BLaER1 treated with 17β-estradiol and CSF1 and Interleukin-3, amounts not matched to agents 10 nM and 100 nM (cell line): ENCODE measurements at regions not wholly inside any gene's neighbourhood (a gene's known extent, or its start where the extent isn't known, plus 50 kb on each side); places are given as distances from the start of the nearest gene placed in this dataset.

ENCODE experiments used
- H3K27ac ChIP-seq, 11 experiments: shearing (Covaris generic); formaldehyde crosslinking; 2 replicates each; pipeline ENCODE4 v1.8.1; 2022
- H3K27me3 ChIP-seq, 11 experiments: shearing (Covaris generic); formaldehyde crosslinking; 2 replicates each; pipeline ENCODE4 v1.8.1; 2022
- H3K36me3 ChIP-seq, 11 experiments: shearing (Covaris generic); formaldehyde crosslinking; 2 replicates each; pipeline ENCODE4 v1.8.1; 2022
- H3K4me1 ChIP-seq, 10 experiments: shearing (Covaris generic); formaldehyde crosslinking; 2 replicates each; pipeline ENCODE4 v1.8.1; 2022
- H3K4me2 ChIP-seq, 11 experiments: shearing (Covaris generic); formaldehyde crosslinking; 2 replicates each; pipeline ENCODE4 v1.8.1; 2022
- H3K4me3 ChIP-seq, 10 experiments: shearing (Covaris generic); formaldehyde crosslinking; 2 replicates each; pipeline ENCODE4 v1.8.1; 2022
- H3K9ac ChIP-seq, 11 experiments: shearing (Covaris generic); formaldehyde crosslinking; 2 replicates each; pipeline ENCODE4 v1.8.1; 2022
- H3K9me3 ChIP-seq, 11 experiments: shearing (Covaris generic); formaldehyde crosslinking; replicated peaks in 1 of 11; 2 replicates each; pipeline ENCODE4 v1.8.1; 2022
- H4K20me1 ChIP-seq, 11 experiments: shearing (Covaris generic); formaldehyde crosslinking; 2 replicates each; pipeline ENCODE4 v1.8.1; 2022
- Cebpa-rat ChIP-seq, 11 experiments: shearing (Covaris generic); IDR thresholded peaks; 2 replicates each; pipeline ENCODE4 v1.8.1; 2022

GRCh38 chrX:42992199-42992943 is 214.4 kb upstream of the PPP1R2C start:
- Histone ChIP-seq H3K9ac (no peak overlapping the region), H3K36me3 (no peaks in the 10 kb centered on the region), H3K4me1 (no peaks in the 10 kb centered on the region), H3K27ac (no peak overlapping the region), H3K4me2 (no peak overlapping the region), H3K9me3 (peaks cover 0 to 4% (median 0%) of the 10 kb centered on the region in 11 experiments; a peak in 1 of 22 replicates), H3K4me3 (no peak overlapping the region), H3K27me3 (peaks cover 80 to 94% (median 87%) of the 10 kb centered on the region in 11 experiments), H4K20me1 (peaks cover 0 to 6% (median 0%) of the 10 kb centered on the region in 11 experiments; a peak in 1 of 22 replicates)
- no peak for TF ChIP-seq Cebpa-rat (IDR thresholded peaks at IDR 0.05)

DNA sequence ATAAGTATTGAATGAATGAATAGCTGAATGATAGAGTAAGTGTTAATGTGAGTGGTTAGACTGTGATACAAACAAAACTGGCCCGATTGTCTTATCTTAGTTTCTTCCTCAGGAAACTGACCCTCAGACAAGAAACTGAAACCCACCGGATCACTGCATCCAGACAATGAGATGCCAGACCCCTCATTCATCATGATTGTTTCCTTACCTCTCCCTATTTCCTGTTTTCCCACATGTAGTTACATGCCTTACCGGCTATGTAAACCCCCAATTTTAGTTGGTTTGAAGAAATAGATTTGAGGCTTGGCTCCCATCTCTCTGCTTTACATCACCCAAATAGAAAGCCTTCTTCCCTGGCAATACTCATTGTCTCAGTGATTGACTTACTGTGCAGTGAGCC is 218.9 kb upstream of the PPP1R2C start:
- Histone ChIP-seq H3K4me3 (no peak overlapping the region), H3K4me1 (no peaks in the 10 kb centered on the region), H3K9ac (no peak overlapping the region), H4K20me1 (0 out of 22 replicates have a peak, but pooled peaks cover 0 to 6% (median 0%) of the 10 kb centered on the region in 11 experiments), H3K36me3 (no peaks in the 10 kb centered on the region), H3K9me3 (peaks cover 0 to 4% (median 0%) of the 10 kb centered on the region in 11 experiments; a peak in 1 of 22 replicates), H3K4me2 (no peak overlapping the region), H3K27me3 (peaks cover 73 to 96% (median 86%) of the 10 kb centered on the region in 11 experiments), H3K27ac (no peak overlapping the region)
- TF ChIP-seq Cebpa-rat (IDR thresholded peaks at IDR 0.05), result no peak

- Histone ChIP-seq H3K27ac (no peak overlapping the region), H3K4me2 (no peak overlapping the region), H3K4me1 (peaks cover 0 to 9% (median 0%) of the 10 kb centered on the region in 10 experiments; a peak in 1 of 20 replicates), H3K9me3 (no peaks in the 10 kb centered on the region), H4K20me1 (no peaks in the 10 kb centered on the region), H3K4me3 (no peak overlapping the region), H3K9ac (no peak overlapping the region), H3K27me3 (peaks cover 78 to 100% (median 93%) of the 10 kb centered on the region in 11 experiments), H3K36me3 (no peaks in the 10 kb centered on the region)
- no peak for TF ChIP-seq Cebpa-rat (IDR thresholded peaks at IDR 0.05)
Measured at GRCh38 chrX:43000121-43000520, 222.2 kb upstream of the PPP1R2C start.

GRCh38 chrX:43002526-43003203 is 224.7 kb upstream of the PPP1R2C start:
- no peak overlapping the region for H3K27ac ChIP-seq
- H3K4me3 ChIP-seq, result no peak overlapping the region
- no peaks in the 10 kb centered on the region for H3K36me3 ChIP-seq
- H4K20me1 ChIP-seq, result no peaks in the 10 kb centered on the region
- peaks cover 0 to 9% (median 0%) of the 10 kb centered on the region in 10 experiments; a peak in 1 of 20 replicates for H3K4me1 ChIP-seq
- peaks cover 70 to 100% (median 89%) of the 10 kb centered on the region in 11 experiments for H3K27me3 ChIP-seq
- no peaks in the 10 kb centered on the region for H3K9me3 ChIP-seq
- no peak overlapping the region for H3K9ac ChIP-seq
- H3K4me2 ChIP-seq, result no peak overlapping the region
- TF ChIP-seq Cebpa-rat (IDR thresholded peaks at IDR 0.05), result no peak

GRCh38 chrX:43003204-43003565 is 225.2 kb upstream of the PPP1R2C start:
- no peak for TF ChIP-seq Cebpa-rat (IDR thresholded peaks at IDR 0.05)
- Histone ChIP-seq H3K27ac (no peak overlapping the region), H3K4me2 (no peak overlapping the region)

DNA sequence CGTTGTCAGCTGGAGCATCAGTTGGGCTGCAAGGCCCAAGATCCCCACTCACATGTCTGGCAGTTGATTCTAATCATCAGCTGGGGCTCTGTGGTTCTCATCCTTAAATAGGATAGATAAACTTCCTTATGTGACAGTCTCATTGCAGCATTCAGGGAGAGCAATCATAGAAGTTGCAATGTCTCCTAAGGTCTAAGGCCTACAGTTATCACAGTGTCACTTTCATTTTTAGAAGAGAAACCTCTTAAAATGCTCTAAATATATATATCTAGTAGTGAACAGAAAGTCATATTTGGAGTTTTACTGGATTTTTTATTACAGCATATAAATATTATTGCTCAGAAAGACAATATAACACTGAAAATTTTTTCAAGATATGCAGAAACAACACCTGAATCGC is 226.0 kb upstream of the PPP1R2C start:
- H3K27ac ChIP-seq, result no peak overlapping the region
- no peak overlapping the region for H3K9ac ChIP-seq

More at GRCh38 chrX:43003204-43003565, 225.2 kb upstream of the PPP1R2C start:
- H3K9me3 ChIP-seq, result no peaks in the 10 kb centered on the region
- no peaks in the 10 kb centered on the region for H4K20me1 ChIP-seq
- peaks cover 0 to 9% (median 0%) of the 10 kb centered on the region in 10 experiments; a peak in 1 of 20 replicates for H3K4me1 ChIP-seq
- H3K9ac ChIP-seq, result no peak overlapping the region
- no peak overlapping the region for H3K4me3 ChIP-seq
- H3K27me3 ChIP-seq, result peaks cover 70 to 100% (median 89%) of the 10 kb centered on the region in 11 experiments
- no peaks in the 10 kb centered on the region for H3K36me3 ChIP-seq

GRCh38 chrX:43005561-43005960 is 227.6 kb upstream of the PPP1R2C start:
- Histone ChIP-seq H4K20me1 (no peaks in the 10 kb centered on the region), H3K36me3 (no peaks in the 10 kb centered on the region), H3K4me2 (no peak overlapping the region), H3K4me3 (no peak overlapping the region), H3K27ac (no peak overlapping the region), H3K9me3 (no peaks in the 10 kb centered on the region), H3K9ac (no peak overlapping the region), H3K4me1 (peaks cover 0 to 9% (median 0%) of the 10 kb centered on the region in 10 experiments; a peak in 1 of 20 replicates), H3K27me3 (peaks cover 72 to 100% (median 91%) of the 10 kb centered on the region in 11 experiments)
- no peak for TF ChIP-seq Cebpa-rat (IDR thresholded peaks at IDR 0.05)

More for the DNA sequence above, 226.0 kb upstream of the PPP1R2C start:
- no peaks in the 10 kb centered on the region for H4K20me1 ChIP-seq
- no peak for TF ChIP-seq Cebpa-rat (IDR thresholded peaks at IDR 0.05)
- H3K4me2 ChIP-seq, result no peak overlapping the region
- no peaks in the 10 kb centered on the region for H3K9me3 ChIP-seq
- H3K4me1 ChIP-seq, result peaks cover 0 to 9% (median 0%) of the 10 kb centered on the region in 10 experiments; a peak in 1 of 20 replicates
- H3K4me3 ChIP-seq, result no peak overlapping the region
- peaks cover 70 to 100% (median 89%) of the 10 kb centered on the region in 11 experiments for H3K27me3 ChIP-seq
- H3K36me3 ChIP-seq, result no peaks in the 10 kb centered on the region

GRCh38 chrX:43008356-43008755 is 230.4 kb upstream of the PPP1R2C start:
- H3K27ac ChIP-seq, result no peak overlapping the region

DNA sequence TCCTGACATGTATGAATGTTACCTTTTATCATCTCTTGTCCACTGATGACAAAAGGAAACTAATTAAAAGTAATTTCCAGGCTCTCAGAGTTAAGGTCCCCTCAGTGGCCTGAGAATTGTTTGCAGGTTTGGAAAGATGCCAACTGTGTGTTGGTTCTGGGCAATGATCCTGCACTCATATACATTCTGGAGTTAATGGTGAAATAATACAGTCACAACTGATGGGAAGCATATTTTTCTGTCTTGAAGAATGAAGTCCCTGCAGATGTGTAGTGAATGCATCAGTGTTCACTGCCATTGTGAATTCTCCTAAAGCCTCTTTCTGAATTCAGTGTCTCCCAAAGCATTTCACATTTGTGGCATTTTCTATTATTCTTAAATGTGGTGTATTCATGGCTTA is 238.1 kb upstream of the PPP1R2C start:
- no peak overlapping the region for H3K27ac ChIP-seq
- no peak overlapping the region for H3K4me2 ChIP-seq
- TF ChIP-seq Cebpa-rat (IDR thresholded peaks at IDR 0.05), result no peak
- H3K9me3 ChIP-seq, result 0 out of 22 replicates have a peak, but pooled peaks cover 0 to 11% (median 0%) of the 10 kb centered on the region in 11 experiments
- peaks cover 77 to 96% (median 90%) of the 10 kb centered on the region in 11 experiments for H3K27me3 ChIP-seq
- H3K4me1 ChIP-seq, result peaks cover 0 to 12% (median 5%) of the 10 kb centered on the region in 10 experiments; a peak in 6 of 20 replicates
- no peak overlapping the region for H3K4me3 ChIP-seq
- H4K20me1 ChIP-seq, result no peaks in the 10 kb centered on the region
- no peaks in the 10 kb centered on the region for H3K36me3 ChIP-seq
- no peak overlapping the region for H3K9ac ChIP-seq

More at GRCh38 chrX:43008356-43008755, 230.4 kb upstream of the PPP1R2C start:
- Histone ChIP-seq H4K20me1 (no peaks in the 10 kb centered on the region), H3K36me3 (no peaks in the 10 kb centered on the region), H3K9me3 (no peaks in the 10 kb centered on the region), H3K9ac (no peak overlapping the region), H3K4me2 (no peak overlapping the region), H3K4me3 (no peak overlapping the region), H3K27me3 (peaks cover 82 to 100% (median 93%) of the 10 kb centered on the region in 11 experiments), H3K4me1 (peaks cover 0 to 3% (median 0%) of the 10 kb centered on the region in 10 experiments; a peak in 1 of 20 replicates)
- TF ChIP-seq Cebpa-rat (IDR thresholded peaks at IDR 0.05), result no peak
